ENCODE measurements at regions not wholly inside any gene's neighbourhood (a gene's known extent, or its start where the extent isn't known, plus 50 kb on each side); places are given as distances from the start of the nearest gene placed in this dataset.

DNA sequence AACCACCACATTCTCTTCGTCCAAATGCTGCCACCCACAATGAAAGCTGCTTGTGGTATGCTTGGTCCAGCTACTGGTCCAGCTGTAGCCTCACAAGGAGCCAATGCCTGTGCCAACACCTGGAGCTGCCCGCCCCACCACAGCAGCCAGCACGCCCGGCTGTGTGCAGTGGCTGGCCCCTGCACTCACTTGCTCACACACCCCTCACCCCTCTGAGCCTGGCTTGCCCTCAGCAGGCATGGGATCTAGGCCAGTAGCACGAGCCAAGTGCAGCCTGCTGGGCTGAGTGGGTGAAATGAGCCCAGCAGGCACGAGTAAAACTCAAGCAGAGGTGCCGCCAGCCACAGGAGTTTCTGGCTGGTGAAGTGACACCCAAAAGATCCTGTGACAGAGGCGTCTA is 2096.4 kb upstream of the PCDH20 start (continued):
- TF ChIP-seq RELA (CRISPR knock-in tag; IDR thresholded peaks at IDR 0.05; ENCODE audit: borderline replicate concordance) (no peak), ATF1 (CRISPR knock-in tag; IDR thresholded peaks at IDR 0.05) (no peak), FOXJ3 (CRISPR knock-in tag; IDR thresholded peaks at IDR 0.05; ENCODE audit: borderline replicate concordance) (no peak), MXD4 (CRISPR knock-in tag; IDR thresholded peaks at IDR 0.05; ENCODE audit: borderline replicate concordance) (no peak), GRHL2 (CRISPR knock-in tag; IDR thresholded peaks at IDR 0.05; ENCODE audit: insufficient replicate concordance, severe bottlenecking) (no peak), NFATC4 (CRISPR knock-in tag; IDR thresholded peaks at IDR 0.05) (no peak)
- TF ChIP-seq, protein P1, sequence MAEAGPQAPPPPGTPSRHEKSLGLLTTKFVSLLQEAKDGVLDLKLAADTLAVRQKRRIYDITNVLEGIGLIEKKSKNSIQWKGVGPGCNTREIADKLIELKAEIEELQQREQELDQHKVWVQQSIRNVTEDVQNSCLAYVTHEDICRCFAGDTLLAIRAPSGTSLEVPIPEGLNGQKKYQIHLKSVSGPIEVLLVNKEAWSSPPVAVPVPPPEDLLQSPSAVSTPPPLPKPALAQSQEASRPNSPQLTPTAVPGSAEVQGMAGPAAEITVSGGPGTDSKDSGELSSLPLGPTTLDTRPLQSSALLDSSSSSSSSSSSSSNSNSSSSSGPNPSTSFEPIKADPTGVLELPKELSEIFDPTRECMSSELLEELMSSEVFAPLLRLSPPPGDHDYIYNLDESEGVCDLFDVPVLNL (CRISPR knock-in tag; IDR thresholded peaks at IDR 0.05; ENCODE audit: borderline replicate concordance, low read depth), result no peak

DNA sequence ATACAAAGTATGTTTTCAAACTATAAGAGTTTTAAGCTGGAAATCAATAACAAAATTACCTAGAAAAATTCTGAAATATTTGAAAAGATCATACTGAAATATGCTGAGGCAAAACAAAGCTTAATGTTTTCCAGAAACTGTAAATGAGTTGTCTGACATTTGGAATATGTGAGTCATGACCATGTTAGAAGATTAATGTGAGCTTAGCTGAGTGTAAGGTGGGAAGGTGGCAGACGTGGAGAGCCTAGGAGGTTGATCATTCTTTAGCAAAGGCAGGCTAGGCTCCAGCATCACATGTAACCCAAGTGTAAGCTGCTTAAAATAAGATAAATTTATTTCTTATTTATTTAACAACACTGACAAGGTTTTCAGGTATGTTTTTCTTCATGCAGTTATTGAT is 2086.1 kb upstream of the PCDH20 start:
- TF ChIP-seq, protein P2, sequence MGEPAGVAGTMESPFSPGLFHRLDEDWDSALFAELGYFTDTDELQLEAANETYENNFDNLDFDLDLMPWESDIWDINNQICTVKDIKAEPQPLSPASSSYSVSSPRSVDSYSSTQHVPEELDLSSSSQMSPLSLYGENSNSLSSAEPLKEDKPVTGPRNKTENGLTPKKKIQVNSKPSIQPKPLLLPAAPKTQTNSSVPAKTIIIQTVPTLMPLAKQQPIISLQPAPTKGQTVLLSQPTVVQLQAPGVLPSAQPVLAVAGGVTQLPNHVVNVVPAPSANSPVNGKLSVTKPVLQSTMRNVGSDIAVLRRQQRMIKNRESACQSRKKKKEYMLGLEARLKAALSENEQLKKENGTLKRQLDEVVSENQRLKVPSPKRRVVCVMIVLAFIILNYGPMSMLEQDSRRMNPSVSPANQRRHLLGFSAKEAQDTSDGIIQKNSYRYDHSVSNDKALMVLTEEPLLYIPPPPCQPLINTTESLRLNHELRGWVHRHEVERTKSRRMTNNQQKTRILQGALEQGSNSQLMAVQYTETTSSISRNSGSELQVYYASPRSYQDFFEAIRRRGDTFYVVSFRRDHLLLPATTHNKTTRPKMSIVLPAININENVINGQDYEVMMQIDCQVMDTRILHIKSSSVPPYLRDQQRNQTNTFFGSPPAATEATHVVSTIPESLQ (CRISPR knock-in tag; IDR thresholded peaks at IDR 0.05), result no peak
- no peak for TF ChIP-seq RELA (CRISPR knock-in tag; IDR thresholded peaks at IDR 0.05; ENCODE audit: borderline replicate concordance)
- no peak for TF ChIP-seq RORB (CRISPR knock-in tag; IDR thresholded peaks at IDR 0.05)
- TF ChIP-seq JUN (CRISPR knock-in tag; IDR thresholded peaks at IDR 0.05), result no peak
- TF ChIP-seq, protein P3, sequence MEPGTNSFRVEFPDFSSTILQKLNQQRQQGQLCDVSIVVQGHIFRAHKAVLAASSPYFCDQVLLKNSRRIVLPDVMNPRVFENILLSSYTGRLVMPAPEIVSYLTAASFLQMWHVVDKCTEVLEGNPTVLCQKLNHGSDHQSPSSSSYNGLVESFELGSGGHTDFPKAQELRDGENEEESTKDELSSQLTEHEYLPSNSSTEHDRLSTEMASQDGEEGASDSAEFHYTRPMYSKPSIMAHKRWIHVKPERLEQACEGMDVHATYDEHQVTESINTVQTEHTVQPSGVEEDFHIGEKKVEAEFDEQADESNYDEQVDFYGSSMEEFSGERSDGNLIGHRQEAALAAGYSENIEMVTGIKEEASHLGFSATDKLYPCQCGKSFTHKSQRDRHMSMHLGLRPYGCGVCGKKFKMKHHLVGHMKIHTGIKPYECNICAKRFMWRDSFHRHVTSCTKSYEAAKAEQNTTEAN (CRISPR knock-in tag; IDR thresholded peaks at IDR 0.05), result no peak
- TF ChIP-seq, protein P4, sequence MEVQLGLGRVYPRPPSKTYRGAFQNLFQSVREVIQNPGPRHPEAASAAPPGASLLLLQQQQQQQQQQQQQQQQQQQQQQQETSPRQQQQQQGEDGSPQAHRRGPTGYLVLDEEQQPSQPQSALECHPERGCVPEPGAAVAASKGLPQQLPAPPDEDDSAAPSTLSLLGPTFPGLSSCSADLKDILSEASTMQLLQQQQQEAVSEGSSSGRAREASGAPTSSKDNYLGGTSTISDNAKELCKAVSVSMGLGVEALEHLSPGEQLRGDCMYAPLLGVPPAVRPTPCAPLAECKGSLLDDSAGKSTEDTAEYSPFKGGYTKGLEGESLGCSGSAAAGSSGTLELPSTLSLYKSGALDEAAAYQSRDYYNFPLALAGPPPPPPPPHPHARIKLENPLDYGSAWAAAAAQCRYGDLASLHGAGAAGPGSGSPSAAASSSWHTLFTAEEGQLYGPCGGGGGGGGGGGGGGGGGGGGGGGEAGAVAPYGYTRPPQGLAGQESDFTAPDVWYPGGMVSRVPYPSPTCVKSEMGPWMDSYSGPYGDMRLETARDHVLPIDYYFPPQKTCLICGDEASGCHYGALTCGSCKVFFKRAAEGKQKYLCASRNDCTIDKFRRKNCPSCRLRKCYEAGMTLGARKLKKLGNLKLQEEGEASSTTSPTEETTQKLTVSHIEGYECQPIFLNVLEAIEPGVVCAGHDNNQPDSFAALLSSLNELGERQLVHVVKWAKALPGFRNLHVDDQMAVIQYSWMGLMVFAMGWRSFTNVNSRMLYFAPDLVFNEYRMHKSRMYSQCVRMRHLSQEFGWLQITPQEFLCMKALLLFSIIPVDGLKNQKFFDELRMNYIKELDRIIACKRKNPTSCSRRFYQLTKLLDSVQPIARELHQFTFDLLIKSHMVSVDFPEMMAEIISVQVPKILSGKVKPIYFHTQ (CRISPR knock-in tag; IDR thresholded peaks at IDR 0.05), result no peak
- TF ChIP-seq, protein P5, sequence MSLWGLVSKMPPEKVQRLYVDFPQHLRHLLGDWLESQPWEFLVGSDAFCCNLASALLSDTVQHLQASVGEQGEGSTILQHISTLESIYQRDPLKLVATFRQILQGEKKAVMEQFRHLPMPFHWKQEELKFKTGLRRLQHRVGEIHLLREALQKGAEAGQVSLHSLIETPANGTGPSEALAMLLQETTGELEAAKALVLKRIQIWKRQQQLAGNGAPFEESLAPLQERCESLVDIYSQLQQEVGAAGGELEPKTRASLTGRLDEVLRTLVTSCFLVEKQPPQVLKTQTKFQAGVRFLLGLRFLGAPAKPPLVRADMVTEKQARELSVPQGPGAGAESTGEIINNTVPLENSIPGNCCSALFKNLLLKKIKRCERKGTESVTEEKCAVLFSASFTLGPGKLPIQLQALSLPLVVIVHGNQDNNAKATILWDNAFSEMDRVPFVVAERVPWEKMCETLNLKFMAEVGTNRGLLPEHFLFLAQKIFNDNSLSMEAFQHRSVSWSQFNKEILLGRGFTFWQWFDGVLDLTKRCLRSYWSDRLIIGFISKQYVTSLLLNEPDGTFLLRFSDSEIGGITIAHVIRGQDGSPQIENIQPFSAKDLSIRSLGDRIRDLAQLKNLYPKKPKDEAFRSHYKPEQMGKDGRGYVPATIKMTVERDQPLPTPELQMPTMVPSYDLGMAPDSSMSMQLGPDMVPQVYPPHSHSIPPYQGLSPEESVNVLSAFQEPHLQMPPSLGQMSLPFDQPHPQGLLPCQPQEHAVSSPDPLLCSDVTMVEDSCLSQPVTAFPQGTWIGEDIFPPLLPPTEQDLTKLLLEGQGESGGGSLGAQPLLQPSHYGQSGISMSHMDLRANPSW (CRISPR knock-in tag; conservative IDR thresholded peaks at IDR 0.05; ENCODE audit: low read depth), result no peak
- Mint-ChIP-seq H3K27ac (no peak overlapping the region), H3K4me3 (no peak overlapping the region), H3K9me3 (peaks cover 4% of the 10 kb centered on the region; the same call in 1 of the 2 replicates), H3K4me1 (no peaks in the 10 kb centered on the region), H3K27me3 (ENCODE audit: low read depth) (no peaks in the 10 kb centered on the region), H3K36me3 (no peaks in the 10 kb centered on the region)
- ChIA-PET CTCF (no interaction called here), POLR2A (no interaction called here)
- DNase-seq (ENCODE audit: low spot score) (no peak), ATAC-seq (no peak)

DNA sequence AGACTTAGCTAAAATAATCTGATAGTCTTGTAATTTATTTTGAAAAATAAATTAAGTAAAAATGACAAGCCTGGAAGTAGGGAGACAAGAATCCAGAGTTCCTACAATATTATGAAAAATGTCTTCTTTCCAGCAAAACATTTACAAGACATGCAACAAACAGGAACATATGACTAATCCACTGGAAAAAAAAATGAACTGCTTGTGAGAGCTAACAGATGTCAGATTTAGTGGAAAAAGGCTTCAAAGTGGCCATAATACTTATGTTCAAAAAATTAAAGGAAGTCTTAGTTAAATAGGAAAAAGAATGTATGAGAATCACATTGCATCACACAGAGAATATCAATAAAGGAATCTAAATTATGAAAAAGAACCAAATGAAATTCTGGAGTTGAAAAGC is 2082.0 kb upstream of the PCDH20 start:
- POLR2A ChIA-PET, result no interaction called here
- CTCF ChIA-PET, result no interaction called here
- DNase-seq (ENCODE audit: low spot score) (no peak), ATAC-seq (no peak)
- Mint-ChIP-seq H3K4me3 (no peak overlapping the region), H3K9me3 (no peaks in the 10 kb centered on the region), H3K4me1 (no peaks in the 10 kb centered on the region), H3K27ac (no peak overlapping the region), H3K27me3 (ENCODE audit: low read depth) (no peaks in the 10 kb centered on the region), H3K36me3 (no peaks in the 10 kb centered on the region)
- TF ChIP-seq TEAD1 (CRISPR knock-in tag; IDR thresholded peaks at IDR 0.05), result no peak
- no peak for TF ChIP-seq CREM (CRISPR knock-in tag; IDR thresholded peaks at IDR 0.05)
- no peak for TF ChIP-seq FOXK1 (CRISPR knock-in tag; IDR thresholded peaks at IDR 0.05)
- no peak for TF ChIP-seq JAZF1 (CRISPR knock-in tag; IDR thresholded peaks at IDR 0.05)
- TF ChIP-seq, protein P6, sequence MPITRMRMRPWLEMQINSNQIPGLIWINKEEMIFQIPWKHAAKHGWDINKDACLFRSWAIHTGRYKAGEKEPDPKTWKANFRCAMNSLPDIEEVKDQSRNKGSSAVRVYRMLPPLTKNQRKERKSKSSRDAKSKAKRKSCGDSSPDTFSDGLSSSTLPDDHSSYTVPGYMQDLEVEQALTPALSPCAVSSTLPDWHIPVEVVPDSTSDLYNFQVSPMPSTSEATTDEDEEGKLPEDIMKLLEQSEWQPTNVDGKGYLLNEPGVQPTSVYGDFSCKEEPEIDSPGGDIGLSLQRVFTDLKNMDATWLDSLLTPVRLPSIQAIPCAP (CRISPR knock-in tag; IDR thresholded peaks at IDR 0.05), result no peak
- TF ChIP-seq, protein P7, sequence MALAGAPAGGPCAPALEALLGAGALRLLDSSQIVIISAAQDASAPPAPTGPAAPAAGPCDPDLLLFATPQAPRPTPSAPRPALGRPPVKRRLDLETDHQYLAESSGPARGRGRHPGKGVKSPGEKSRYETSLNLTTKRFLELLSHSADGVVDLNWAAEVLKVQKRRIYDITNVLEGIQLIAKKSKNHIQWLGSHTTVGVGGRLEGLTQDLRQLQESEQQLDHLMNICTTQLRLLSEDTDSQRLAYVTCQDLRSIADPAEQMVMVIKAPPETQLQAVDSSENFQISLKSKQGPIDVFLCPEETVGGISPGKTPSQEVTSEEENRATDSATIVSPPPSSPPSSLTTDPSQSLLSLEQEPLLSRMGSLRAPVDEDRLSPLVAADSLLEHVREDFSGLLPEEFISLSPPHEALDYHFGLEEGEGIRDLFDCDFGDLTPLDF (CRISPR knock-in tag; IDR thresholded peaks at IDR 0.05), result no peak
- no peak for TF ChIP-seq IRF2 (CRISPR knock-in tag; IDR thresholded peaks at IDR 0.05; ENCODE audit: borderline replicate concordance, low read depth)
- TF ChIP-seq ZNF219 (CRISPR knock-in tag; IDR thresholded peaks at IDR 0.05; ENCODE audit: borderline replicate concordance), result no peak
- no peak for TF ChIP-seq ELF4 (CRISPR knock-in tag; IDR thresholded peaks at IDR 0.05; ENCODE audit: low read depth)
- TF ChIP-seq NFATC4 (CRISPR knock-in tag; IDR thresholded peaks at IDR 0.05), result no peak
